Keratinocyte (primary cell): ENCODE measurements at regions not wholly inside any gene's neighbourhood (a gene's known extent, or its start where the extent isn't known, plus 50 kb on each side); places are given as distances from the start of the nearest gene placed in this dataset.

ENCODE experiments used
- DNase-seq: peaks from one replicate; pipeline ENCODE4 v3.0.0-alpha.2; 2011; ENCODE audit warnings: low read depth, missing footprints, low spot score
- FAIRE-seq: peaks from 2 replicates; lab custom pipeline; 2011; peaks lifted over from hg19 to GRCh38; lab: Jason Lieb, UNC
- H2AFZ ChIP-seq: 2 replicates; pipeline ENCODE4 v1.6.0; 2012; ENCODE audit warnings: low read length, control low read depth, inconsistent platforms; ENCODE audit not compliant: control insufficient read depth
- H3K27ac ChIP-seq: 2 replicates; pipeline ENCODE4 v1.5.1; 2011; ENCODE audit warnings: low read length; ENCODE audit not compliant: control insufficient read depth, insufficient read depth
- H3K27me3 ChIP-seq: 3 replicates; pipeline ENCODE4 v1.6.0; 2011; ENCODE audit warnings: low read length; ENCODE audit not compliant: control insufficient read depth, insufficient read depth; ENCODE audit errors: extremely low read depth
- H3K36me3 ChIP-seq, 2 experiments: 2 replicates in 1 of 2; 3 replicates in 1 of 2; pipeline ENCODE4 v1.5.1; 2011; ENCODE audit warnings: low read length in 2 of 2, mild to moderate bottlenecking in 1 of 2; ENCODE audit not compliant: control insufficient read depth in 2 of 2, insufficient read depth in 2 of 2; ENCODE audit errors: extremely low read depth in 1 of 2
- H3K4me1 ChIP-seq: 3 replicates; pipeline ENCODE4 v1.5.1; 2011; ENCODE audit warnings: low read length; ENCODE audit not compliant: control insufficient read depth, insufficient read depth; ENCODE audit errors: extremely low read depth
- H3K4me2 ChIP-seq: 3 replicates; pipeline ENCODE4 v1.6.0; 2011; ENCODE audit warnings: low read depth, low read length; ENCODE audit not compliant: control insufficient read depth, insufficient read depth; ENCODE audit errors: extremely low read depth
- H3K4me3 ChIP-seq, 3 experiments: fragments of 200-600 bp in 1 of 3; sonication (generic) in 1 of 3; 2 replicates in 2 of 3; 3 replicates in 1 of 3; pipeline ENCODE4 v1.5.1; 2011 to 2016; ENCODE audit warnings: low read length in 3 of 3, mild to moderate bottlenecking in 3 of 3, control low read depth in 2 of 3, inconsistent platforms in 1 of 3, low read depth in 1 of 3, mixed read lengths in 1 of 3, mixed run types in 1 of 3, moderate library complexity in 1 of 3; ENCODE audit not compliant: control insufficient read depth in 2 of 3, insufficient read depth in 2 of 3; ENCODE audit errors: extremely low read depth in 1 of 3
- H3K79me2 ChIP-seq: 2 replicates; pipeline ENCODE4 v1.6.0; 2012; ENCODE audit warnings: low read length; ENCODE audit not compliant: control insufficient read depth, insufficient read depth
- H3K9ac ChIP-seq: 3 replicates; pipeline ENCODE4 v1.6.0; 2011; ENCODE audit warnings: low read length; ENCODE audit not compliant: control insufficient read depth, insufficient read depth; ENCODE audit errors: extremely low read depth
- H3K9me1 ChIP-seq: 3 replicates; pipeline ENCODE4 v1.6.0; 2011; ENCODE audit warnings: low read length; ENCODE audit not compliant: control insufficient read depth, insufficient read depth; ENCODE audit errors: extremely low read depth
- H3K9me3 ChIP-seq: 2 replicates; pipeline ENCODE4 v1.5.1; 2012; ENCODE audit warnings: low read depth, low read length; ENCODE audit not compliant: control insufficient read depth
- H4K20me1 ChIP-seq: 3 replicates; pipeline ENCODE4 v1.6.0; 2011; ENCODE audit warnings: low read length; ENCODE audit not compliant: control insufficient read depth, insufficient read depth; ENCODE audit errors: extremely low read depth
- EZH2 ChIP-seq: IDR thresholded peaks from one replicate; pipeline ENCODE4 v1.6.1; 2012; ENCODE audit warnings: inconsistent platforms, mild to moderate bottlenecking, low read length, moderate library complexity
- dilution Hi-C: fragments of 300-500 bp; cut with MboI; formaldehyde crosslinking; loops from one replicate; pipeline ENCODE4 v1.7.0; 2020; ENCODE audit warnings: low sequenced_read_pairs; ENCODE audit not compliant: extremely low pct_ligation_motif_present
- TF ChIP-seq, protein P1 (sequence below), 3 experiments: IDR thresholded peaks in 1 of 3; conservative IDR thresholded peaks in 1 of 3; optimal IDR thresholded peaks in 1 of 3; 2 replicates in 2 of 3; 3 replicates in 1 of 3; pipeline versions ENCODE3 to v1.5.1; 2011; ENCODE audit warnings: low read length in 3 of 3, mild to moderate bottlenecking in 3 of 3, moderate library complexity in 2 of 3, control low read depth in 1 of 3, inconsistent platforms in 1 of 3; ENCODE audit not compliant: insufficient read depth in 2 of 3; ENCODE audit errors: extremely low read depth in 1 of 3

DNA sequence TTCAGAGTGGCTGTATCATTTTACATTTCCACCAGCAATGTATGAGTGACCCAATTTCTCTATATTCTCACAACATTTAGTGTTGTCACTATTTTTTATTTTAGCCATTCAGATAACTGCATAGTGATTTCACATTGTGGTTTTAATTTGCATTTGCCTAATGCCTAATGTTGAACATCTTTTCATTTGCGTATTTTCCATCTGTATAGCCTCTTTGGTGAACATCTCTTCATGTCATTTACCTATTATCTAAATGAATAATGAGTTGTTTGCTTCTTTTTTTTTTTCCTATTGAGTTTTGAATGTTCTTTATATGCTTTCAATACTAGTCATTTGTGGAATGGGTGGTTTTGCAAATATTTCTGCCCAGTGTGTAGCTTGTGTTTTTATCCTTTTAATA lies 120.9 kb upstream of the CPHXL start:
- Histone ChIP-seq H2AFZ (no peak overlapping the region), H3K9me3 (no peaks in the 10 kb centered on the region), H3K9ac (no peak overlapping the region), H3K4me3 (no peak overlapping the region), H3K4me2 (no peak overlapping the region), H3K27me3 (no peaks in the 10 kb centered on the region), H3K79me2 (no peaks in the 10 kb centered on the region), H3K27ac (no peak overlapping the region), H3K9me1 (no peaks in the 10 kb centered on the region), H3K36me3 (no peaks in the 10 kb centered on the region), H3K4me1 (no peaks in the 10 kb centered on the region), H4K20me1 (no peaks in the 10 kb centered on the region)
- DNase-seq (no peak), FAIRE-seq (no peak)
- dilution Hi-C loops: no loop called here
- TF ChIP-seq EZH2: no peak
- TF ChIP-seq, protein P1, sequence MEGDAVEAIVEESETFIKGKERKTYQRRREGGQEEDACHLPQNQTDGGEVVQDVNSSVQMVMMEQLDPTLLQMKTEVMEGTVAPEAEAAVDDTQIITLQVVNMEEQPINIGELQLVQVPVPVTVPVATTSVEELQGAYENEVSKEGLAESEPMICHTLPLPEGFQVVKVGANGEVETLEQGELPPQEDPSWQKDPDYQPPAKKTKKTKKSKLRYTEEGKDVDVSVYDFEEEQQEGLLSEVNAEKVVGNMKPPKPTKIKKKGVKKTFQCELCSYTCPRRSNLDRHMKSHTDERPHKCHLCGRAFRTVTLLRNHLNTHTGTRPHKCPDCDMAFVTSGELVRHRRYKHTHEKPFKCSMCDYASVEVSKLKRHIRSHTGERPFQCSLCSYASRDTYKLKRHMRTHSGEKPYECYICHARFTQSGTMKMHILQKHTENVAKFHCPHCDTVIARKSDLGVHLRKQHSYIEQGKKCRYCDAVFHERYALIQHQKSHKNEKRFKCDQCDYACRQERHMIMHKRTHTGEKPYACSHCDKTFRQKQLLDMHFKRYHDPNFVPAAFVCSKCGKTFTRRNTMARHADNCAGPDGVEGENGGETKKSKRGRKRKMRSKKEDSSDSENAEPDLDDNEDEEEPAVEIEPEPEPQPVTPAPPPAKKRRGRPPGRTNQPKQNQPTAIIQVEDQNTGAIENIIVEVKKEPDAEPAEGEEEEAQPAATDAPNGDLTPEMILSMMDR (optimal IDR thresholded peaks at IDR 0.05 in 1 of 3, IDR thresholded peaks at IDR 0.05 in 1 of 3, conservative IDR thresholded peaks at IDR 0.05 in 1 of 3; ENCODE audit: extremely low read depth in 1 of 3, insufficient read depth in 2 of 3, low read length in 3 of 3): no peak

DNA sequence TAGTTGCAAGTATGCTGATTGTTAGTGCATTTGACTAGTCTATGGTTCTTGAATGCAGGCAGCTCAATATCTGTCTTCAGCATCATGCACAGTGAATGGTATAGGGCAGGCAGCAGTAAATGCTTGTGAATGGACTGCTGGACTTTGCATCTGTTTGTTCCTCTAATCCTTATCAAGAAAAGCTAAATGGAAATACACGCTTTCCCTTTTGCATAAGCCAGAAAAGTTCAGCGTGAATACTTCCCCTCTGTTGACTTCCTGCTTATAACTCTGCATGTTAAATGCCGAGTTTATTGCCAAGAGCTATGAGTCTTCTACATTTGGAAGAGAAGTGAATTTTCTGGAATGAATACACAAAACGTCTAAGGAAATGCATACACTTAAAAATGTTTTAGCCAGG lies 127.9 kb upstream of the CPHXL start:
- DNase-seq (no peak), FAIRE-seq (no peak)
- dilution Hi-C loops: no loop called here
- no peak overlapping the region for H3K9ac ChIP-seq
- no peaks in the 10 kb centered on the region for H3K36me3 ChIP-seq
- no peak overlapping the region for H2AFZ ChIP-seq
- no peaks in the 10 kb centered on the region for H3K9me3 ChIP-seq
- H3K79me2 ChIP-seq: no peaks in the 10 kb centered on the region
- no peak overlapping the region for H3K4me3 ChIP-seq
- H3K4me1 ChIP-seq: no peaks in the 10 kb centered on the region
- H3K4me2 ChIP-seq: no peak overlapping the region
- H3K9me1 ChIP-seq: no peaks in the 10 kb centered on the region
- TF ChIP-seq, protein P1 (optimal IDR thresholded peaks at IDR 0.05 in 1 of 3, IDR thresholded peaks at IDR 0.05 in 1 of 3, conservative IDR thresholded peaks at IDR 0.05 in 1 of 3; ENCODE audit: extremely low read depth in 1 of 3, insufficient read depth in 2 of 3, low read length in 3 of 3): no peak
- no peak for TF ChIP-seq EZH2
- no peaks in the 10 kb centered on the region for H4K20me1 ChIP-seq
- H3K27ac ChIP-seq: no peak overlapping the region
- H3K27me3 ChIP-seq: no peaks in the 10 kb centered on the region
